ENCODE measurements at regions not wholly inside any gene's neighbourhood (a gene's known extent, or its start where the extent isn't known, plus 50 kb on each side); places are given as distances from the start of the nearest gene placed in this dataset.

DNA sequence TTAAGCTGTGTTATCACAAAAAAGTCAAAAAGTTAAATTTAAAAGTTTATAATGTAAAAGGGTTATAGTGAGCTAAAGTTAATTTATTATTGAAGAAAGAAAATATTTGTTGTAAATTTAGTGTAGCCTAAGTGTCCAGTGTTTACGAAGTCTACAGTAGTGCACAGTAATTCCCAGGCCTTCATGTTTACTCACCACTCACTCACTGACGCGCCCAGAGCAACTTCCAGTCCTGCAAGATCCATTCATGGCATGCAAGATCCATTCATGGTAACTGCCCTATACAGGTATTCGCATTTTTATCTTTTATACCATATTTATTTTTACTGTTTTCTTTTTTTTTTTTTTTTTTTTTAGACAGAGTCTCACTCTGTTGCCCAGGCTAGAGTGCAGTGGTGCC lies 69.5 kb downstream of the TPRA1 start:
- WGBS, 2 donors (ENCODE audit: extremely low coverage in 2 of 2, insufficient read length in 2 of 2, insufficient replicate concordance in 1 of 2): no CpG with 5 or more reads among the region's 4 CpGs
- H3K4me1 ChIP-seq (ENCODE audit: control insufficient read depth in 2 of 2, insufficient read depth in 1 of 2, low read depth in 1 of 2, low read length in 2 of 2): peaks cover 5 to 10% of the 10 kb centered on the region in 2 donors
- peaks cover 0 to 6% (median 0%) of the 10 kb centered on the region in 3 experiments for H3K27me3 ChIP-seq (ENCODE audit: control insufficient read depth in 3 of 3, insufficient read depth in 3 of 3, low read depth in 1 of 3, low read length in 3 of 3)
- no peak overlapping the region for H3K4me2 ChIP-seq (ENCODE audit: insufficient read depth, low read length, poor library complexity, severe bottlenecking)
- H3K4ac ChIP-seq (ENCODE audit: low read length): no peak overlapping the region
- no peak overlapping the region for H3K9ac ChIP-seq (ENCODE audit: low read depth, low read length, poor library complexity)
- peaks cover 4 to 7% of the 10 kb centered on the region in 2 donors for H3K9me3 ChIP-seq (replicated peaks in 1 of 2; ENCODE audit: control insufficient read depth in 2 of 2, insufficient read depth in 1 of 2, low read depth in 1 of 2, low read length in 2 of 2)
- no peak overlapping the region for H2BK120ac ChIP-seq (ENCODE audit: low read depth, low read length)
- no peaks in the 10 kb centered on the region for H3K36me3 ChIP-seq (replicated peaks in 1 of 2; ENCODE audit: control insufficient read depth in 2 of 2, insufficient read depth in 2 of 2, low read length in 2 of 2)
- no peak overlapping the region for H2AK5ac ChIP-seq (ENCODE audit: low read depth, low read length)
- H2AFZ ChIP-seq (ENCODE audit: low read length): no peak overlapping the region
- no peak overlapping the region for H4K91ac ChIP-seq (ENCODE audit: low read depth, low read length, poor library complexity)
- no peak overlapping the region for H3K27ac ChIP-seq (replicated peaks; ENCODE audit: low read length)
- no peak overlapping the region for H3K4me3 ChIP-seq (ENCODE audit: low read length in 2 of 2)
- H4K8ac ChIP-seq (ENCODE audit: low read depth, low read length): no peak overlapping the region
- H3K23ac ChIP-seq (ENCODE audit: low read depth, low read length, poor library complexity): no peak overlapping the region
- no peak overlapping the region for H2BK12ac ChIP-seq (ENCODE audit: low read length)
- H2BK15ac ChIP-seq (ENCODE audit: low read length): no peak overlapping the region
- no peak overlapping the region for H2BK5ac ChIP-seq (ENCODE audit: low read length)
- H3K14ac ChIP-seq (ENCODE audit: low read length): no peak overlapping the region
- H3K79me1 ChIP-seq (ENCODE audit: low read depth, low read length): no peaks in the 10 kb centered on the region
- H3K18ac ChIP-seq (ENCODE audit: low read length): no peak overlapping the region
- DNase-seq (ENCODE audit: low spot score): no peak

- H2BK120ac ChIP-seq (ENCODE audit: low read depth, low read length): no peak overlapping the region
- no peaks in the 10 kb centered on the region for H3K36me3 ChIP-seq (replicated peaks in 1 of 2; ENCODE audit: control insufficient read depth in 2 of 2, insufficient read depth in 2 of 2, low read length in 2 of 2)
- no peak overlapping the region for H3K4me3 ChIP-seq (ENCODE audit: low read length in 2 of 2)
- H3K9ac ChIP-seq (ENCODE audit: low read depth, low read length, poor library complexity): no peak overlapping the region
- no peak overlapping the region for H2BK15ac ChIP-seq (ENCODE audit: low read length)
- no peak overlapping the region for H3K27ac ChIP-seq (replicated peaks; ENCODE audit: low read length)
- H3K9me3 ChIP-seq (replicated peaks in 1 of 2; ENCODE audit: control insufficient read depth in 2 of 2, insufficient read depth in 1 of 2, low read depth in 1 of 2, low read length in 2 of 2): peaks cover 4 to 7% of the 10 kb centered on the region in 2 donors
- no peak overlapping the region for H2BK12ac ChIP-seq (ENCODE audit: low read length)
- no peak overlapping the region for H2AFZ ChIP-seq (ENCODE audit: low read length)
- no peak overlapping the region for H2BK5ac ChIP-seq (ENCODE audit: low read length)
- H3K27me3 ChIP-seq (ENCODE audit: control insufficient read depth in 3 of 3, insufficient read depth in 3 of 3, low read depth in 1 of 3, low read length in 3 of 3): peaks cover 0 to 3% (median 0%) of the 10 kb centered on the region in 3 experiments
- no peak overlapping the region for H4K91ac ChIP-seq (ENCODE audit: low read depth, low read length, poor library complexity)
- no peak overlapping the region for H3K23ac ChIP-seq (ENCODE audit: low read depth, low read length, poor library complexity)
- no peak overlapping the region for H2AK5ac ChIP-seq (ENCODE audit: low read depth, low read length)
- H3K79me1 ChIP-seq (ENCODE audit: low read depth, low read length): no peaks in the 10 kb centered on the region
- H3K14ac ChIP-seq (ENCODE audit: low read length): no peak overlapping the region
- DNase-seq (ENCODE audit: low spot score): no peak
- no peak overlapping the region for H3K18ac ChIP-seq (ENCODE audit: low read length)
- WGBS, 2 donors (ENCODE audit: extremely low coverage in 2 of 2, insufficient read length in 2 of 2, insufficient replicate concordance in 1 of 2): no CpG with 5 or more reads among the region's 4 CpGs
- H3K4me1 ChIP-seq (ENCODE audit: control insufficient read depth in 2 of 2, insufficient read depth in 1 of 2, low read depth in 1 of 2, low read length in 2 of 2): no peaks in the 10 kb centered on the region
- no peak overlapping the region for H3K4ac ChIP-seq (ENCODE audit: low read length)
- H3K4me2 ChIP-seq (ENCODE audit: insufficient read depth, low read length, poor library complexity, severe bottlenecking): no peak overlapping the region
- H4K8ac ChIP-seq (ENCODE audit: low read depth, low read length): no peak overlapping the region
Measured at GRCh38 chr3:127518456-127519081, 72.0 kb downstream of the TPRA1 start.

- H3K14ac ChIP-seq (ENCODE audit: low read length): no peak overlapping the region
- H3K23ac ChIP-seq (ENCODE audit: low read depth, low read length, poor library complexity): no peak overlapping the region
- no peak overlapping the region for H2AK5ac ChIP-seq (ENCODE audit: low read depth, low read length)
- no peak overlapping the region for H3K4me2 ChIP-seq (ENCODE audit: insufficient read depth, low read length, poor library complexity, severe bottlenecking)
- no peak overlapping the region for H3K27ac ChIP-seq (replicated peaks; ENCODE audit: low read length)
- H3K4ac ChIP-seq (ENCODE audit: low read length): no peak overlapping the region
- no peak overlapping the region for H2BK12ac ChIP-seq (ENCODE audit: low read length)
- H3K4me3 ChIP-seq (ENCODE audit: low read length in 2 of 2): no peak overlapping the region
- DNase-seq (ENCODE audit: low spot score): no peak
- no peak overlapping the region for H4K91ac ChIP-seq (ENCODE audit: low read depth, low read length, poor library complexity)
- H4K8ac ChIP-seq (ENCODE audit: low read depth, low read length): no peak overlapping the region
- H3K36me3 ChIP-seq (replicated peaks in 1 of 2; ENCODE audit: control insufficient read depth in 2 of 2, insufficient read depth in 2 of 2, low read length in 2 of 2): no peaks in the 10 kb centered on the region
- H3K27me3 ChIP-seq (ENCODE audit: control insufficient read depth in 3 of 3, insufficient read depth in 3 of 3, low read depth in 1 of 3, low read length in 3 of 3): peaks cover 0 to 2% (median 0%) of the 10 kb centered on the region in 3 experiments
- H2AFZ ChIP-seq (ENCODE audit: low read length): no peak overlapping the region
- no peak overlapping the region for H2BK15ac ChIP-seq (ENCODE audit: low read length)
- no peak overlapping the region for H3K9ac ChIP-seq (ENCODE audit: low read depth, low read length, poor library complexity)
- peaks cover 0 to 2% of the 10 kb centered on the region in 2 donors for H3K4me1 ChIP-seq (ENCODE audit: control insufficient read depth in 2 of 2, insufficient read depth in 1 of 2, low read depth in 1 of 2, low read length in 2 of 2)
- no peak overlapping the region for H2BK5ac ChIP-seq (ENCODE audit: low read length)
- no peaks in the 10 kb centered on the region for H3K9me3 ChIP-seq (replicated peaks in 1 of 2; ENCODE audit: control insufficient read depth in 2 of 2, insufficient read depth in 1 of 2, low read depth in 1 of 2, low read length in 2 of 2)
- no peak overlapping the region for H2BK120ac ChIP-seq (ENCODE audit: low read depth, low read length)
- no peaks in the 10 kb centered on the region for H3K79me1 ChIP-seq (ENCODE audit: low read depth, low read length)
- no CpG with 5 or more reads among the region's 3 CpGs for WGBS, 2 donors (ENCODE audit: extremely low coverage in 2 of 2, insufficient read length in 2 of 2, insufficient replicate concordance in 1 of 2)
- H3K18ac ChIP-seq (ENCODE audit: low read length): no peak overlapping the region
Measured at GRCh38 chr3:127512256-127512655, 78.3 kb downstream of the TPRA1 start.

DNA sequence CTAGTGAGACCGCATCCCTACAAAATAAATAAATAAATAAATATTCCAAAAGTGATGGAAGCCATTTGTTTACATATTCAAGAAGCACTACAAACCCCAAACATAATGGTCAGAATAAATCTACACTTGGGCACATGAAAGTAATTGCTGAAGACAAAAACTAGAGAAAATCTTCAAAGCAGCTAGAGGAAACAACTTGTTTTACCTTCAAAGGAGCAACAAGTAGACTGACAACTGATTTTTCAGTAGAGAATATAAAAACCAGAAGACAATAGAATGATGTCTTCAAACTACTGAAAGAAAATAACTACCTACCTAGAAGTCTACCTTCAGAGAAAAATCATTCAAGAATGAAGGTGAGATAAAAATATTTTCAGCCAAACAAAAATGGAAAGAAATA lies 89.4 kb downstream of the TPRA1 start:
- Histone ChIP-seq H3K27me3 (ENCODE audit: control insufficient read depth in 3 of 3, insufficient read depth in 3 of 3, low read depth in 1 of 3, low read length in 3 of 3) (no peaks in the 10 kb centered on the region), H3K4me1 (ENCODE audit: control insufficient read depth in 2 of 2, insufficient read depth in 1 of 2, low read depth in 1 of 2, low read length in 2 of 2) (no peaks in the 10 kb centered on the region), H2BK12ac (ENCODE audit: low read length) (no peak overlapping the region), H2AK5ac (ENCODE audit: low read depth, low read length) (no peak overlapping the region), H3K4ac (ENCODE audit: low read length) (no peak overlapping the region), H2BK5ac (ENCODE audit: low read length) (no peak overlapping the region), H4K8ac (ENCODE audit: low read depth, low read length) (no peak overlapping the region), H3K36me3 (replicated peaks in 1 of 2; ENCODE audit: control insufficient read depth in 2 of 2, insufficient read depth in 2 of 2, low read length in 2 of 2) (no peaks in the 10 kb centered on the region), H3K9ac (ENCODE audit: low read depth, low read length, poor library complexity) (no peak overlapping the region), H2AFZ (ENCODE audit: low read length) (no peak overlapping the region), H4K91ac (ENCODE audit: low read depth, low read length, poor library complexity) (no peak overlapping the region), H2BK15ac (ENCODE audit: low read length) (no peak overlapping the region), H3K18ac (ENCODE audit: low read length) (no peak overlapping the region), H3K27ac (replicated peaks; ENCODE audit: low read length) (no peak overlapping the region), H3K4me2 (ENCODE audit: insufficient read depth, low read length, poor library complexity, severe bottlenecking) (no peak overlapping the region), H2BK120ac (ENCODE audit: low read depth, low read length) (no peak overlapping the region), H3K23ac (ENCODE audit: low read depth, low read length, poor library complexity) (no peak overlapping the region), H3K9me3 (replicated peaks in 1 of 2; ENCODE audit: control insufficient read depth in 2 of 2, insufficient read depth in 1 of 2, low read depth in 1 of 2, low read length in 2 of 2) (peaks cover 0 to 5% of the 10 kb centered on the region in 2 donors), H3K4me3 (ENCODE audit: low read length in 2 of 2) (no peak overlapping the region), H3K79me1 (ENCODE audit: low read depth, low read length) (no peaks in the 10 kb centered on the region), H3K14ac (ENCODE audit: low read length) (no peak overlapping the region)
- no CpG with 5 or more reads among the region's 1 CpG for WGBS, 2 donors (ENCODE audit: extremely low coverage in 2 of 2, insufficient read length in 2 of 2, insufficient replicate concordance in 1 of 2)
- no peak for DNase-seq (ENCODE audit: low spot score)

Measured in neuronal stem cell (in vitro differentiated cells).